ENCODE measurements at regions not wholly inside any gene's neighbourhood (a gene's known extent, or its start where the extent isn't known, plus 50 kb on each side); places are given as distances from the start of the nearest gene placed in this dataset.

DNA sequence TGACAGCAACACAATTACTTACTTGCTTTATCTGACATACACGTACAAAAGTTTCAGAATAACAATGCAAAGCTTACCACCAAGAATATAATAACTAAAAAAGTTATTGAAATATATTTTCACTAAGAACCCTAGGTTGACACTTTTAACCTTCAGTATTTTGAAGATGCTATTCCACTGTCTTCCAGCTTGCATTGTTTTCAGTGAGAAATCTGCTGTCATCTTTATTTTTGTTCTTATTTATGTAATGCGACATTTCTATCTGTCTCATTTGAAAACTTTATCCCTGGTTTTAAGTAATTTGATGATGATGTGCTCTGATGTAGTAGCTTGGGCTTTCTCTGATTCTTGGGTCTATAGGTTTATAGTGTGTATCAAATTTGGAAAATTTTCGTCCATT lies 165.0 kb upstream of the SMIM21 start:
- TF ChIP-seq, protein P1, sequence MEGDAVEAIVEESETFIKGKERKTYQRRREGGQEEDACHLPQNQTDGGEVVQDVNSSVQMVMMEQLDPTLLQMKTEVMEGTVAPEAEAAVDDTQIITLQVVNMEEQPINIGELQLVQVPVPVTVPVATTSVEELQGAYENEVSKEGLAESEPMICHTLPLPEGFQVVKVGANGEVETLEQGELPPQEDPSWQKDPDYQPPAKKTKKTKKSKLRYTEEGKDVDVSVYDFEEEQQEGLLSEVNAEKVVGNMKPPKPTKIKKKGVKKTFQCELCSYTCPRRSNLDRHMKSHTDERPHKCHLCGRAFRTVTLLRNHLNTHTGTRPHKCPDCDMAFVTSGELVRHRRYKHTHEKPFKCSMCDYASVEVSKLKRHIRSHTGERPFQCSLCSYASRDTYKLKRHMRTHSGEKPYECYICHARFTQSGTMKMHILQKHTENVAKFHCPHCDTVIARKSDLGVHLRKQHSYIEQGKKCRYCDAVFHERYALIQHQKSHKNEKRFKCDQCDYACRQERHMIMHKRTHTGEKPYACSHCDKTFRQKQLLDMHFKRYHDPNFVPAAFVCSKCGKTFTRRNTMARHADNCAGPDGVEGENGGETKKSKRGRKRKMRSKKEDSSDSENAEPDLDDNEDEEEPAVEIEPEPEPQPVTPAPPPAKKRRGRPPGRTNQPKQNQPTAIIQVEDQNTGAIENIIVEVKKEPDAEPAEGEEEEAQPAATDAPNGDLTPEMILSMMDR (IDR thresholded peaks at IDR 0.05): no peak
- TF ChIP-seq POLR2A (IDR thresholded peaks at IDR 0.05): no peak

Data from adrenal gland (tissue), 5 donors.